RWPE2 (cell line): ENCODE measurements at regions not wholly inside any gene's neighbourhood (a gene's known extent, or its start where the extent isn't known, plus 50 kb on each side); places are given as distances from the start of the nearest gene placed in this dataset.

Experiments
- ATAC-seq: fragments of 200-7000 bp; cut with Tn5 transposase; 3 replicates; pipeline ENCODE4 v1.9.1; 2021; ENCODE audit warnings: low read depth
- DNase-seq: peaks from one replicate; pipeline ENCODE4 v3.0.0-alpha.2; 2020; ENCODE audit warnings: low spot score
- H3K27ac ChIP-seq: fragments of 450-650 bp; 2 replicates; pipeline ENCODE4 v1.5.1; 2017; ENCODE audit warnings: mild to moderate bottlenecking; ENCODE audit not compliant: poor library complexity, severe bottlenecking
- H3K27me3 ChIP-seq: fragments of 250-450 bp; sonication (Bioruptor Pico); 2 replicates; pipeline ENCODE4 v1.5.1; 2021; ENCODE audit warnings: mild to moderate bottlenecking, moderate library complexity; ENCODE audit not compliant: insufficient read depth, poor library complexity, severe bottlenecking
- H3K36me3 ChIP-seq: fragments of 250-450 bp; sonication (Bioruptor Pico); 2 replicates; pipeline ENCODE4 v1.5.1; 2020; ENCODE audit warnings: low read depth, mild to moderate bottlenecking, moderate library complexity
- H3K4me1 ChIP-seq: fragments of 250-450 bp; sonication (Bioruptor Pico); 2 replicates; pipeline ENCODE4 v1.5.1; 2021; ENCODE audit warnings: mild to moderate bottlenecking, moderate library complexity; ENCODE audit not compliant: insufficient read depth, poor library complexity, severe bottlenecking
- H3K4me3 ChIP-seq: fragments of 250-450 bp; sonication (Bioruptor Pico); 2 replicates; pipeline ENCODE4 v1.5.1; 2021; ENCODE audit warnings: mild to moderate bottlenecking, moderate library complexity; ENCODE audit not compliant: severe bottlenecking
- H3K9me3 ChIP-seq: fragments of 250-450 bp; sonication (Bioruptor Pico); 2 replicates; pipeline ENCODE4 v1.5.1; 2021; ENCODE audit warnings: mild to moderate bottlenecking, moderate library complexity; ENCODE audit not compliant: severe bottlenecking
- TF ChIP-seq, protein P1 (sequence below): fragments of 450-650 bp; IDR thresholded peaks from one replicate; pipeline ENCODE4 v1.5.1; 2017; ENCODE audit warnings: mild to moderate bottlenecking, moderate library complexity; ENCODE audit not compliant: poor library complexity, severe bottlenecking

DNA sequence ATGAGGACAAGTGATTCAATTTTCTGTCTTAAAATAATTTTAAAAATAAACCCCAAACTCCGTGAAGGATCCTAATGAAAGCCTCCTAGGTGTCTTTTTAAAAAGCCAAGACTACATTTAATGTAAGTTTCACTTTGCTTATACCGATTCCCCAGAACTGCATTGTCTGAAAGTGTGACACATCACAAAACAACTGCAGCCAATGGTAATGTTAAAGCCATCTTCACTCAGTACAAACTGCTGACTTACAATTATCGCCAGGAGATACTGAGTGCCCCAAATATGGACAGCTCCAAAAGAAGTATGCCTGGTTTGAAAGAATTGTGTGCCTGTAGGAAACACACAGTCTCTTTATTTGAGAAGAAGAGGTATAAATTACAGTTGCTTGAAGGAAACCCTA lies 73.7 kb upstream of the SPANXB1 start:
- Histone ChIP-seq H3K4me3 (no peak overlapping the region), H3K27ac (no peak overlapping the region), H3K27me3 (no peaks in the 10 kb centered on the region), H3K9me3 (no peaks in the 10 kb centered on the region), H3K36me3 (no peaks in the 10 kb centered on the region), H3K4me1 (no peaks in the 10 kb centered on the region)
- DNase-seq (no peak), ATAC-seq (no peak)
- TF ChIP-seq, protein P1, sequence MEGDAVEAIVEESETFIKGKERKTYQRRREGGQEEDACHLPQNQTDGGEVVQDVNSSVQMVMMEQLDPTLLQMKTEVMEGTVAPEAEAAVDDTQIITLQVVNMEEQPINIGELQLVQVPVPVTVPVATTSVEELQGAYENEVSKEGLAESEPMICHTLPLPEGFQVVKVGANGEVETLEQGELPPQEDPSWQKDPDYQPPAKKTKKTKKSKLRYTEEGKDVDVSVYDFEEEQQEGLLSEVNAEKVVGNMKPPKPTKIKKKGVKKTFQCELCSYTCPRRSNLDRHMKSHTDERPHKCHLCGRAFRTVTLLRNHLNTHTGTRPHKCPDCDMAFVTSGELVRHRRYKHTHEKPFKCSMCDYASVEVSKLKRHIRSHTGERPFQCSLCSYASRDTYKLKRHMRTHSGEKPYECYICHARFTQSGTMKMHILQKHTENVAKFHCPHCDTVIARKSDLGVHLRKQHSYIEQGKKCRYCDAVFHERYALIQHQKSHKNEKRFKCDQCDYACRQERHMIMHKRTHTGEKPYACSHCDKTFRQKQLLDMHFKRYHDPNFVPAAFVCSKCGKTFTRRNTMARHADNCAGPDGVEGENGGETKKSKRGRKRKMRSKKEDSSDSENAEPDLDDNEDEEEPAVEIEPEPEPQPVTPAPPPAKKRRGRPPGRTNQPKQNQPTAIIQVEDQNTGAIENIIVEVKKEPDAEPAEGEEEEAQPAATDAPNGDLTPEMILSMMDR = no peak

GRCh38 chrX:140933016-140933415 lies 69.4 kb upstream of the SPANXB1 start:
- Histone ChIP-seq H3K4me1 (no peaks in the 10 kb centered on the region), H3K36me3 (no peaks in the 10 kb centered on the region), H3K27me3 (no peaks in the 10 kb centered on the region), H3K9me3 (no peaks in the 10 kb centered on the region), H3K4me3 (no peak overlapping the region), H3K27ac (no peak overlapping the region)
- DNase-seq (no peak), ATAC-seq (no peak)
- TF ChIP-seq, protein P1 = no peak

GRCh38 chrX:140933874-140934655 lies 68.3 kb upstream of the SPANXB1 start:
- TF ChIP-seq, protein P1 = no peak
- Histone ChIP-seq H3K4me1 (no peaks in the 10 kb centered on the region), H3K27ac (no peak overlapping the region), H3K9me3 (no peaks in the 10 kb centered on the region), H3K27me3 (no peaks in the 10 kb centered on the region), H3K36me3 (no peaks in the 10 kb centered on the region), H3K4me3 (no peak overlapping the region)
- DNase-seq (no peak), ATAC-seq (no peak)

DNA sequence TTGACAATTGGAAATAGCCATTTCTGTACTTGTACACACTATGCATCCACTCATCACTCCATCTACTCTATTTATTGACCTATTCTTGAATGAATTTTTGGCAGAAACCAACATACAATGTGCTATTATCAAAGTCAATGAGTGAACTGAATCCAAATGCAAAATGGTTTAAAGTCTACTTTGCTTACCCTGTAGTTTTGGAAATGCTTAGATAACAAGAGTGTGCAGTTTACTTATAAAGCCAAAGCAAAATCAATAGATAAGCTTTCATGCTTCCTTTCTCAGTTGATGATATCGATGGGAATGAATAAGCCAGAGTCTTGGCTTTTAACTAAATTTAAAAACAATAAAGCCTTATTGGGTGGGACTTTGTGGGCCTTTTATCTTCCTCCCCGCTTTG lies 58.9 kb upstream of the SPANXB1 start:
- no peak for ATAC-seq

More for the DNA sequence above, 58.9 kb upstream of the SPANXB1 start:
- H3K9me3 ChIP-seq = no peaks in the 10 kb centered on the region
- H3K27me3 ChIP-seq = no peaks in the 10 kb centered on the region
- H3K36me3 ChIP-seq = no peaks in the 10 kb centered on the region
- DNase-seq = no peak
- no peak overlapping the region for H3K27ac ChIP-seq
- no peaks in the 10 kb centered on the region for H3K4me1 ChIP-seq
- no peak overlapping the region for H3K4me3 ChIP-seq
- TF ChIP-seq, protein P1 = no peak
